ENCODE measurements at regions not wholly inside any gene's neighbourhood (a gene's known extent, or its start where the extent isn't known, plus 50 kb on each side); places are given as distances from the start of the nearest gene placed in this dataset.
"Not testable (repeated sequence)": the region's sequence is repeated elsewhere in the genome, so short reads cannot be mapped to it uniquely, and the experiment has no call there.

GRCh38 chr7:24417526-24418120 lies 133.6 kb downstream of the NPY start:
- Histone ChIP-seq H3K4me3 (ENCODE audit: low read length) (no peak overlapping the region), H3K9me3 (ENCODE audit: control insufficient read depth, low read depth, low read length) (peaks cover 11% of the 10 kb centered on the region), H3K27ac (ENCODE audit: low read length) (no peak overlapping the region), H3K4me1 (ENCODE audit: control insufficient read depth, low read depth, low read length) (peaks cover 7% of the 10 kb centered on the region), H3K36me3 (ENCODE audit: control insufficient read depth, low read depth, low read length) (no peaks in the 10 kb centered on the region), H3K9ac (ENCODE audit: low read length) (no peak overlapping the region), H3K27me3 (ENCODE audit: control insufficient read depth, insufficient read depth, low read length) (no peaks in the 10 kb centered on the region)

GRCh38 chr7:24419077-24419476 lies 135.1 kb downstream of the NPY start:
- no peak overlapping the region for H3K9ac ChIP-seq (ENCODE audit: low read length)
- H3K4me1 ChIP-seq (ENCODE audit: control insufficient read depth, low read depth, low read length), result peaks cover 10% of the 10 kb centered on the region
- peaks cover 4% of the 10 kb centered on the region for H3K9me3 ChIP-seq (ENCODE audit: control insufficient read depth, low read depth, low read length)
- H3K36me3 ChIP-seq (ENCODE audit: control insufficient read depth, low read depth, low read length), result no peaks in the 10 kb centered on the region
- H3K27me3 ChIP-seq (ENCODE audit: control insufficient read depth, insufficient read depth, low read length), result no peaks in the 10 kb centered on the region
- H3K4me3 ChIP-seq (ENCODE audit: low read length), result no peak overlapping the region
- H3K27ac ChIP-seq (ENCODE audit: low read length), result no peak overlapping the region

- Histone ChIP-seq H3K27me3 (ENCODE audit: control insufficient read depth, insufficient read depth, low read length) (no peaks in the 10 kb centered on the region), H3K4me3 (ENCODE audit: low read length) (no peak overlapping the region), H3K27ac (ENCODE audit: low read length) (no peak overlapping the region), H3K4me1 (ENCODE audit: control insufficient read depth, low read depth, low read length) (peaks cover 10% of the 10 kb centered on the region), H3K36me3 (ENCODE audit: control insufficient read depth, low read depth, low read length) (no peaks in the 10 kb centered on the region), H3K9ac (ENCODE audit: low read length) (no peak overlapping the region), H3K9me3 (ENCODE audit: control insufficient read depth, low read depth, low read length) (peaks cover 2% of the 10 kb centered on the region)
Observed at GRCh38 chr7:24419511-24419910, 135.5 kb downstream of the NPY start.

GRCh38 chr7:24422441-24423010 lies 138.5 kb downstream of the NPY start:
- Histone ChIP-seq H3K27me3 (ENCODE audit: control insufficient read depth, insufficient read depth, low read length) (no peaks in the 10 kb centered on the region), H3K36me3 (ENCODE audit: control insufficient read depth, low read depth, low read length) (no peaks in the 10 kb centered on the region), H3K4me3 (ENCODE audit: low read length) (no peak overlapping the region), H3K9ac (ENCODE audit: low read length) (no peak overlapping the region), H3K9me3 (ENCODE audit: control insufficient read depth, low read depth, low read length) (peaks cover 15% of the 10 kb centered on the region), H3K27ac (ENCODE audit: low read length) (no peak overlapping the region), H3K4me1 (ENCODE audit: control insufficient read depth, low read depth, low read length) (peaks cover 22% of the 10 kb centered on the region)

GRCh38 chr7:24425664-24426063 lies 141.7 kb downstream of the NPY start:
- Histone ChIP-seq H3K4me1 (ENCODE audit: control insufficient read depth, low read depth, low read length) (peaks cover 34% of the 10 kb centered on the region), H3K4me3 (ENCODE audit: low read length) (no peak overlapping the region), H3K9ac (ENCODE audit: low read length) (no peak overlapping the region), H3K36me3 (ENCODE audit: control insufficient read depth, low read depth, low read length) (no peaks in the 10 kb centered on the region), H3K27ac (ENCODE audit: low read length) (no peak overlapping the region), H3K27me3 (ENCODE audit: control insufficient read depth, insufficient read depth, low read length) (no peaks in the 10 kb centered on the region), H3K9me3 (ENCODE audit: control insufficient read depth, low read depth, low read length) (peaks cover 15% of the 10 kb centered on the region)

- peaks cover 15% of the 10 kb centered on the region for H3K9me3 ChIP-seq (ENCODE audit: control insufficient read depth, low read depth, low read length)
- peak overlapping the region; percentile 9 for H3K4me3 ChIP-seq (ENCODE audit: low read length)
- peaks cover 33% of the 10 kb centered on the region for H3K4me1 ChIP-seq (ENCODE audit: control insufficient read depth, low read depth, low read length)
- H3K36me3 ChIP-seq (ENCODE audit: control insufficient read depth, low read depth, low read length), result no peaks in the 10 kb centered on the region
- H3K27me3 ChIP-seq (ENCODE audit: control insufficient read depth, insufficient read depth, low read length), result no peaks in the 10 kb centered on the region
- H3K9ac ChIP-seq (ENCODE audit: low read length), result no peak overlapping the region
- no peak overlapping the region for H3K27ac ChIP-seq (ENCODE audit: low read length)
Observed at GRCh38 chr7:24427048-24427447, 143.1 kb downstream of the NPY start.

- no peaks in the 10 kb centered on the region for H3K27me3 ChIP-seq (ENCODE audit: control insufficient read depth, insufficient read depth, low read length)
- H3K9ac ChIP-seq (ENCODE audit: low read length), result no peak overlapping the region
- no peaks in the 10 kb centered on the region for H3K36me3 ChIP-seq (ENCODE audit: control insufficient read depth, low read depth, low read length)
- peaks cover 15% of the 10 kb centered on the region for H3K9me3 ChIP-seq (ENCODE audit: control insufficient read depth, low read depth, low read length)
- H3K27ac ChIP-seq (ENCODE audit: low read length), result no peak overlapping the region
- H3K4me3 ChIP-seq (ENCODE audit: low read length), result no peak overlapping the region
- peaks cover 28% of the 10 kb centered on the region for H3K4me1 ChIP-seq (ENCODE audit: control insufficient read depth, low read depth, low read length)
Observed at GRCh38 chr7:24428676-24429075, 144.6 kb upstream of the PALS2 start.

- Histone ChIP-seq H3K9ac (ENCODE audit: low read length) (no peak overlapping the region), H3K27ac (ENCODE audit: low read length) (no peak overlapping the region), H3K4me3 (ENCODE audit: low read length) (no peak overlapping the region), H3K36me3 (ENCODE audit: control insufficient read depth, low read depth, low read length) (no peaks in the 10 kb centered on the region), H3K27me3 (ENCODE audit: control insufficient read depth, insufficient read depth, low read length) (no peaks in the 10 kb centered on the region), H3K9me3 (ENCODE audit: control insufficient read depth, low read depth, low read length) (no peaks in the 10 kb centered on the region), H3K4me1 (ENCODE audit: control insufficient read depth, low read depth, low read length) (peaks cover 52% of the 10 kb centered on the region)
Observed at GRCh38 chr7:24432677-24433076, 140.6 kb upstream of the PALS2 start.

- H3K27me3 ChIP-seq (ENCODE audit: control insufficient read depth, insufficient read depth, low read length), result no peaks in the 10 kb centered on the region
- H3K4me1 ChIP-seq (ENCODE audit: control insufficient read depth, low read depth, low read length), result peaks cover 41% of the 10 kb centered on the region
- H3K9ac ChIP-seq (ENCODE audit: low read length), result no peak overlapping the region
- no peak overlapping the region for H3K4me3 ChIP-seq (ENCODE audit: low read length)
- H3K36me3 ChIP-seq (ENCODE audit: control insufficient read depth, low read depth, low read length), result no peaks in the 10 kb centered on the region
- no peaks in the 10 kb centered on the region for H3K9me3 ChIP-seq (ENCODE audit: control insufficient read depth, low read depth, low read length)
- H3K27ac ChIP-seq (ENCODE audit: low read length), result no peak overlapping the region
Observed at GRCh38 chr7:24434972-24435371, 138.3 kb upstream of the PALS2 start.

- Histone ChIP-seq H3K4me3 (ENCODE audit: low read length) (peak overlapping the region; percentile 29), H3K36me3 (ENCODE audit: control insufficient read depth, low read depth, low read length) (no peaks in the 10 kb centered on the region), H3K4me1 (ENCODE audit: control insufficient read depth, low read depth, low read length) (peaks cover 41% of the 10 kb centered on the region), H3K9me3 (ENCODE audit: control insufficient read depth, low read depth, low read length) (no peaks in the 10 kb centered on the region), H3K27ac (ENCODE audit: low read length) (no peak overlapping the region), H3K9ac (ENCODE audit: low read length) (no peak overlapping the region), H3K27me3 (ENCODE audit: control insufficient read depth, insufficient read depth, low read length) (no peaks in the 10 kb centered on the region)
Observed at GRCh38 chr7:24436131-24436920, 136.9 kb upstream of the PALS2 start.

GRCh38 chr7:24438232-24438631 lies 135.0 kb upstream of the PALS2 start:
- H3K27ac ChIP-seq (ENCODE audit: low read length), result no peak overlapping the region
- H3K36me3 ChIP-seq (ENCODE audit: control insufficient read depth, low read depth, low read length), result no peaks in the 10 kb centered on the region
- no peaks in the 10 kb centered on the region for H3K9me3 ChIP-seq (ENCODE audit: control insufficient read depth, low read depth, low read length)
- no peak overlapping the region for H3K4me3 ChIP-seq (ENCODE audit: low read length)
- H3K27me3 ChIP-seq (ENCODE audit: control insufficient read depth, insufficient read depth, low read length), result no peaks in the 10 kb centered on the region
- H3K9ac ChIP-seq (ENCODE audit: low read length), result no peak overlapping the region
- peaks cover 40% of the 10 kb centered on the region for H3K4me1 ChIP-seq (ENCODE audit: control insufficient read depth, low read depth, low read length)

- H3K36me3 ChIP-seq (ENCODE audit: control insufficient read depth, low read depth, low read length); H3K9ac ChIP-seq (ENCODE audit: low read length); H3K9me3 ChIP-seq (ENCODE audit: control insufficient read depth, low read depth, low read length); H3K27ac ChIP-seq (ENCODE audit: low read length); H3K27me3 ChIP-seq (ENCODE audit: control insufficient read depth, insufficient read depth, low read length); H3K4me3 ChIP-seq (ENCODE audit: low read length): not testable (repeated sequence)
- peaks cover 34% of the 10 kb centered on the region for H3K4me1 ChIP-seq (ENCODE audit: control insufficient read depth, low read depth, low read length)
Observed at GRCh38 chr7:24439104-24439503, 134.1 kb upstream of the PALS2 start.
